OCI-LY1 (cell line): ENCODE measurements at regions not wholly inside any gene's neighbourhood (a gene's known extent, or its start where the extent isn't known, plus 50 kb on each side); places are given as distances from the start of the nearest gene placed in this dataset.

Source experiments
- H2AFZ ChIP-seq: fragments of 200-600 bp; sonication (generic), shearing (Covaris generic); 2 replicates; pipeline ENCODE4 v1.6.0; 2014; ENCODE audit warnings: antibody characterized with exemption, mild to moderate bottlenecking, low read length
- H3F3A ChIP-seq: fragments of 200-600 bp; sonication (generic), shearing (Covaris generic); 2 replicates; pipeline ENCODE4 v1.6.0; 2014; ENCODE audit warnings: mild to moderate bottlenecking, antibody characterized with exemption, low read length, moderate library complexity; ENCODE audit not compliant: insufficient read depth
- H3K27ac ChIP-seq: fragments of 200-600 bp; sonication (generic); 2 replicates; pipeline ENCODE4 v1.5.1; 2014; ENCODE audit warnings: low read length, mixed run types, mild to moderate bottlenecking, low read depth; ENCODE audit not compliant: poor library complexity, severe bottlenecking
- H3K27me3 ChIP-seq: fragments of 200-600 bp; sonication (generic); 2 replicates; pipeline ENCODE4 v1.6.0; 2014; ENCODE audit warnings: antibody characterized with exemption, mild to moderate bottlenecking, low read length, moderate library complexity; ENCODE audit not compliant: insufficient read depth
- H3K36me3 ChIP-seq: fragments of 200-600 bp; sonication (generic); 2 replicates; pipeline ENCODE4 v1.6.1; 2014; ENCODE audit warnings: mild to moderate bottlenecking, antibody characterized with exemption, low read length, moderate library complexity, mixed read lengths; ENCODE audit not compliant: insufficient read depth
- H3K4me1 ChIP-seq: fragments of 200-600 bp; sonication (generic); 2 replicates; pipeline ENCODE4 v1.5.1; 2014; ENCODE audit warnings: mild to moderate bottlenecking, low read length, moderate library complexity; ENCODE audit not compliant: insufficient read depth, severe bottlenecking
- H3K4me2 ChIP-seq: fragments of 200-600 bp; sonication (generic), shearing (Covaris generic); 2 replicates; pipeline ENCODE4 v1.6.1; 2014; ENCODE audit warnings: low read length
- H3K4me3 ChIP-seq: fragments of 200-600 bp; sonication (generic); 2 replicates; pipeline ENCODE4 v1.5.1; 2014; ENCODE audit warnings: low read length, low read depth, mild to moderate bottlenecking, mixed read lengths; ENCODE audit not compliant: poor library complexity, severe bottlenecking
- H3K79me2 ChIP-seq: fragments of 200-600 bp; shearing (Covaris generic); 2 replicates; pipeline ENCODE4 v1.6.1; 2016; ENCODE audit warnings: mixed run types, low read length, mixed read lengths; ENCODE audit not compliant: insufficient read depth
- H3K9ac ChIP-seq: fragments of 200-600 bp; sonication (generic), shearing (Covaris generic); 2 replicates; pipeline ENCODE4 v1.6.1; 2014; ENCODE audit warnings: mild to moderate bottlenecking, low read length, mixed read lengths
- H3K9me2 ChIP-seq: fragments of 200-600 bp; sonication (generic), shearing (Covaris generic); 2 replicates; pipeline ENCODE4 v1.6.1; 2014; ENCODE audit warnings: low read depth, mild to moderate bottlenecking, low read length, mixed read lengths
- H3K9me3 ChIP-seq: fragments of 200-600 bp; shearing (Covaris generic); 2 replicates; pipeline ENCODE4 v1.6.1; 2014; ENCODE audit warnings: low read length, mixed read lengths
- H4K20me1 ChIP-seq: fragments of 200-600 bp; sonication (generic), shearing (Covaris generic); 2 replicates; pipeline ENCODE4 v1.6.0; 2016; ENCODE audit warnings: mild to moderate bottlenecking, low read length; ENCODE audit not compliant: insufficient read depth
- CTCF ChIP-seq: fragments of 200-600 bp; sonication (generic), shearing (Covaris generic); IDR thresholded peaks from 2 replicates; pipeline ENCODE4 v1.5.1; 2017; ENCODE audit warnings: mild to moderate bottlenecking, antibody characterized with exemption, low read length, moderate library complexity, mixed read lengths
- EZH2 ChIP-seq: fragments of 200-600 bp; sonication (generic), shearing (Covaris generic); IDR thresholded peaks from 2 replicates; pipeline ENCODE4 v1.8.0; 2017; ENCODE audit warnings: borderline replicate concordance, mixed run types, mild to moderate bottlenecking, antibody characterized with exemption, low read length, moderate library complexity, mixed read lengths

GRCh38 chr9:106581973-106582372 lies 281.0 kb upstream of the ZNF462 start:
- no peaks in the 10 kb centered on the region for H4K20me1 ChIP-seq
- no peak overlapping the region for H3K4me2 ChIP-seq
- H3K9ac ChIP-seq = no peak overlapping the region
- no peak for TF ChIP-seq EZH2
- no peak for TF ChIP-seq CTCF
- no peaks in the 10 kb centered on the region for H3K9me2 ChIP-seq
- no peak overlapping the region for H3K4me3 ChIP-seq
- H3K27ac ChIP-seq = no peak overlapping the region
- no peaks in the 10 kb centered on the region for H3K79me2 ChIP-seq
- no peaks in the 10 kb centered on the region for H3K27me3 ChIP-seq
- no peaks in the 10 kb centered on the region for H3K36me3 ChIP-seq
- H3K4me1 ChIP-seq = no peaks in the 10 kb centered on the region
- H2AFZ ChIP-seq = no peak overlapping the region
- no peaks in the 10 kb centered on the region for H3F3A ChIP-seq
- H3K9me3 ChIP-seq = no peaks in the 10 kb centered on the region

GRCh38 chr9:106583751-106584150 lies 279.2 kb upstream of the ZNF462 start:
- Histone ChIP-seq H3K36me3 (no peaks in the 10 kb centered on the region), H3K9me2 (no peaks in the 10 kb centered on the region), H3F3A (no peaks in the 10 kb centered on the region), H3K4me3 (no peak overlapping the region), H4K20me1 (no peaks in the 10 kb centered on the region), H2AFZ (no peak overlapping the region), H3K9me3 (no peaks in the 10 kb centered on the region), H3K4me1 (no peaks in the 10 kb centered on the region), H3K27ac (no peak overlapping the region), H3K4me2 (no peak overlapping the region), H3K9ac (no peak overlapping the region), H3K27me3 (no peaks in the 10 kb centered on the region), H3K79me2 (no peaks in the 10 kb centered on the region)
- no peak for TF ChIP-seq CTCF

GRCh38 chr9:106587042-106587441 lies 275.9 kb upstream of the ZNF462 start:
- Histone ChIP-seq H3K4me2 (no peak overlapping the region), H3K4me1 (no peaks in the 10 kb centered on the region), H3K27me3 (no peaks in the 10 kb centered on the region), H3K79me2 (no peaks in the 10 kb centered on the region), H3K36me3 (no peaks in the 10 kb centered on the region), H3K9me3 (no peaks in the 10 kb centered on the region), H2AFZ (no peak overlapping the region), H3F3A (no peaks in the 10 kb centered on the region), H4K20me1 (no peaks in the 10 kb centered on the region), H3K9ac (no peak overlapping the region), H3K9me2 (no peaks in the 10 kb centered on the region), H3K4me3 (no peak overlapping the region), H3K27ac (no peak overlapping the region)
- no peak for TF ChIP-seq EZH2
- TF ChIP-seq CTCF = no peak
